Thyroid gland (tissue), 4 donors: ENCODE measurements at regions not wholly inside any gene's neighbourhood (a gene's known extent, or its start where the extent isn't known, plus 50 kb on each side); places are given as distances from the start of the nearest gene placed in this dataset.

Experiments
- DNase-seq, 2 donors: peaks; one replicate each; pipeline ENCODE4 v3.0.0-alpha.2; 2019
- H3K27ac ChIP-seq, 3 donors: fragments of 200-600 bp; sonication (generic); 1 replicate in 2 of 3; 2 replicates in 1 of 3; pipeline ENCODE4 v1.5.1; 2016 to 2019; ENCODE audit warnings: mild to moderate bottlenecking in 1 of 3, moderate library complexity in 1 of 3
- H3K27me3 ChIP-seq: fragments of 200-600 bp; sonication (generic); one replicate; pipeline ENCODE4 v1.5.1; 2019
- H3K36me3 ChIP-seq, 2 donors: fragments of 200-600 bp; sonication (generic); one replicate each; pipeline ENCODE4 v1.5.1; 2016 to 2019
- H3K4me1 ChIP-seq, 2 donors: fragments of 200-600 bp; sonication (generic); one replicate each; pipeline ENCODE4 v1.5.1; 2017 to 2019
- H3K4me3 ChIP-seq, 3 donors: fragments of 200-600 bp; sonication (generic); replicated peaks in 1 of 3; 1 replicate in 2 of 3; 2 replicates in 1 of 3; pipeline ENCODE4 v1.5.1; 2016; ENCODE audit warnings: mild to moderate bottlenecking in 1 of 3
- H3K9me3 ChIP-seq: fragments of 200-600 bp; sonication (generic); one replicate; pipeline ENCODE4 v1.5.1; 2017
- POLR2A ChIP-seq, 2 donors: fragments of 450-650 bp; IDR thresholded peaks; one replicate each; pipeline ENCODE4 v1.6.1; 2017; ENCODE audit warnings: antibody characterized with exemption in 2 of 2, mild to moderate bottlenecking in 2 of 2, moderate library complexity in 1 of 2
- WGBS, 2 donors: methylation state at CpG; one replicate each; pipeline ENCODE4 v1.1.5; 2017; 5-methylcytosine and 5-hydroxymethylcytosine counted together
- intact Hi-C: fragments of 100-400 bp; cut with DNase I; formaldehyde crosslinking; loops from one replicate; pipeline ENCODE4 v1.15.1; 2023
- TF ChIP-seq, protein P1 (sequence below), 6 experiments: fragments of 200-600 bp in 3 of 6; fragments of 450-650 bp in 3 of 6; sonication (generic) in 3 of 6; IDR thresholded peaks; one replicate each; pipeline ENCODE4 v1.5.1; 2016 to 2019; ENCODE audit warnings: antibody characterized with exemption in 6 of 6, mild to moderate bottlenecking in 2 of 6, inconsistent platforms in 1 of 6, moderate library complexity in 1 of 6

DNA sequence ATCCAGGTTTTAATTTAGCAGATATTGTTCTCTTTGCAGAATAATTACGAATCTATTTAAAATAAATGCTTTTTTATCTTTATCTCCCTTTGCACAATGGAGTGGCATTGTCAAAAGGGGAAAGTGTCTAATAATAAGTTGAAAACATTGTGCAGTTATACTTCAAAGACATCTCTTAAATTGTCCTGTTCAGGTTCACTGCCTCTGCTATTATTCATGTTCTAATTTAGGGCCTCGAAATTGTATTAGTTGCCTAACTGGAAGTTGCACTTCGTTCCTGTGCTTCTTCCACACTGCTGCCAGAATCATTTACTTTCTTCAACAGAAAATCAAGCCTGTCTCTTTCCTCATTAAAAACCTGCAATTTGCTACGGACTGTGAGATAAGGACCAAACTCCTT is 150.5 kb upstream of the SPRY1 start:
- WGBS, 2 donors, result 81 to 86% methylated on average over 4 of the region's 4 CpGs
- Histone ChIP-seq H3K4me1 (peaks cover 0 to 9% of the 10 kb centered on the region in 2 donors), H3K9me3 (no peaks in the 10 kb centered on the region), H3K36me3 (no peaks in the 10 kb centered on the region), H3K27me3 (no peaks in the 10 kb centered on the region), H3K4me3 (no peak overlapping the region), H3K27ac (no peak overlapping the region)
- no peak for DNase-seq
- TF ChIP-seq, protein P1, sequence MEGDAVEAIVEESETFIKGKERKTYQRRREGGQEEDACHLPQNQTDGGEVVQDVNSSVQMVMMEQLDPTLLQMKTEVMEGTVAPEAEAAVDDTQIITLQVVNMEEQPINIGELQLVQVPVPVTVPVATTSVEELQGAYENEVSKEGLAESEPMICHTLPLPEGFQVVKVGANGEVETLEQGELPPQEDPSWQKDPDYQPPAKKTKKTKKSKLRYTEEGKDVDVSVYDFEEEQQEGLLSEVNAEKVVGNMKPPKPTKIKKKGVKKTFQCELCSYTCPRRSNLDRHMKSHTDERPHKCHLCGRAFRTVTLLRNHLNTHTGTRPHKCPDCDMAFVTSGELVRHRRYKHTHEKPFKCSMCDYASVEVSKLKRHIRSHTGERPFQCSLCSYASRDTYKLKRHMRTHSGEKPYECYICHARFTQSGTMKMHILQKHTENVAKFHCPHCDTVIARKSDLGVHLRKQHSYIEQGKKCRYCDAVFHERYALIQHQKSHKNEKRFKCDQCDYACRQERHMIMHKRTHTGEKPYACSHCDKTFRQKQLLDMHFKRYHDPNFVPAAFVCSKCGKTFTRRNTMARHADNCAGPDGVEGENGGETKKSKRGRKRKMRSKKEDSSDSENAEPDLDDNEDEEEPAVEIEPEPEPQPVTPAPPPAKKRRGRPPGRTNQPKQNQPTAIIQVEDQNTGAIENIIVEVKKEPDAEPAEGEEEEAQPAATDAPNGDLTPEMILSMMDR (IDR thresholded peaks at IDR 0.05), result no peak
- TF ChIP-seq POLR2A (IDR thresholded peaks at IDR 0.05), result no peak
- intact Hi-C loops, result no loop called here

GRCh38 chr4:123248085-123248659 is 148.4 kb upstream of the SPRY1 start:
- no peaks in the 10 kb centered on the region for H3K9me3 ChIP-seq
- WGBS, 2 donors, result 89 to 94% methylated on average over 1 of the region's 1 CpG
- H3K4me1 ChIP-seq, result peaks cover 0 to 10% of the 10 kb centered on the region in 2 donors
- no peaks in the 10 kb centered on the region for H3K36me3 ChIP-seq
- no peak overlapping the region for H3K27ac ChIP-seq
- DNase-seq, result no peak
- H3K4me3 ChIP-seq, result no peak overlapping the region
- TF ChIP-seq POLR2A (IDR thresholded peaks at IDR 0.05), result no peak
- TF ChIP-seq, protein P1 (IDR thresholded peaks at IDR 0.05), result no peak
- intact Hi-C loops, result no loop called here
- no peaks in the 10 kb centered on the region for H3K27me3 ChIP-seq

DNA sequence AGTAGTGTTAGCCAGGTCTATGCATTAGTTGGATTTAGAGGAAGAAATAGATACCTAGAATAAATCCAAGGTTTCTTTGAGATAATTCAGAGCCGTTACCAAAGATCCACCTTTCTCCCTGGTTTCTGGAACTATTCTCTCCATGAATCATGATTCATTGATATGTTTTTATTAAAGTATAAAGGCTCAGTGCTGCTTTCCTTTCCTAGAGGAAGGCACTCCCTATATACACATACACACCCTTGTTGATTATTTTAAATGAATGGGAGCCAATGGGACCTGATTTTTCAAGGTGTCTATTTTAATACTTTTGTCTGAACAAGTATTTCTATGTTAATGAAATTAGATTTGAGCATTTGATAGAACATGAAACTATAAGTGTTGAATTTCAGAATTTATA is 146.8 kb upstream of the SPRY1 start:
- 86 to 95% methylated on average over 1 of the region's 1 CpG for WGBS, 2 donors
- DNase-seq, result no peak
- H3K27ac ChIP-seq, result no peak overlapping the region
- TF ChIP-seq POLR2A (IDR thresholded peaks at IDR 0.05), result no peak
- TF ChIP-seq, protein P1 (IDR thresholded peaks at IDR 0.05), result no peak
- H3K4me3 ChIP-seq, result no peak overlapping the region
- H3K36me3 ChIP-seq, result no peaks in the 10 kb centered on the region
- peaks cover 0 to 10% of the 10 kb centered on the region in 2 donors for H3K4me1 ChIP-seq
- intact Hi-C loops, result no loop called here
- H3K27me3 ChIP-seq, result no peaks in the 10 kb centered on the region
- H3K9me3 ChIP-seq, result no peaks in the 10 kb centered on the region

- Histone ChIP-seq H3K27me3 (no peaks in the 10 kb centered on the region), H3K36me3 (no peaks in the 10 kb centered on the region), H3K4me3 (no peak overlapping the region), H3K27ac (peak overlapping the region in 2 of 3 donors; percentile 0 to 49), H3K9me3 (no peaks in the 10 kb centered on the region), H3K4me1 (peaks cover 0 to 10% of the 10 kb centered on the region in 2 donors)
- TF ChIP-seq, protein P1 (IDR thresholded peaks at IDR 0.05), result no peak
- no peak for TF ChIP-seq POLR2A (IDR thresholded peaks at IDR 0.05)
- DNase-seq, result peak; percentile 64 to 78
- intact Hi-C loops, result no loop called here
Measured at GRCh38 chr4:123250843-123251242, 145.8 kb upstream of the SPRY1 start.

- DNase-seq, result no peak
- no peaks in the 10 kb centered on the region for H3K36me3 ChIP-seq
- H3K9me3 ChIP-seq, result no peaks in the 10 kb centered on the region
- intact Hi-C loops, result no loop called here
- no peak for TF ChIP-seq POLR2A (IDR thresholded peaks at IDR 0.05)
- TF ChIP-seq, protein P1 (IDR thresholded peaks at IDR 0.05), result no peak
- H3K27ac ChIP-seq, result no peak overlapping the region
- H3K4me1 ChIP-seq, result peaks cover 19 to 22% of the 10 kb centered on the region in 2 donors
- 97% methylated on average over 6 of the region's 6 CpGs for WGBS, 2 donors
- H3K4me3 ChIP-seq, result no peak overlapping the region
- no peaks in the 10 kb centered on the region for H3K27me3 ChIP-seq
Measured at GRCh38 chr4:123255971-123256370, 140.6 kb upstream of the SPRY1 start.
